ENCODE measurements at regions not wholly inside any gene's neighbourhood (a gene's known extent, or its start where the extent isn't known, plus 50 kb on each side); places are given as distances from the start of the nearest gene placed in this dataset.

- TF ChIP-seq EZH2 (IDR thresholded peaks at IDR 0.05; ENCODE audit: low read depth, low read length, severe bottlenecking) (no peak), CTCF (IDR thresholded peaks at IDR 0.05; ENCODE audit: control extremely low read depth in 1 of 3, insufficient read depth in 1 of 3, low read depth in 1 of 3, low read length in 3 of 3) (no peak), POLR2A (IDR thresholded peaks at IDR 0.05; ENCODE audit: control extremely low read depth in 1 of 2, low read depth in 2 of 2, low read length in 2 of 2) (no peak), POLR2AphosphoS5 (IDR thresholded peaks at IDR 0.05; ENCODE audit: low read depth, low read length) (no peak), SIN3A (conservative IDR thresholded peaks at IDR 0.05 in 1 of 2, IDR thresholded peaks at IDR 0.05 in 1 of 2; ENCODE audit: low read depth in 1 of 2, low read length in 2 of 2) (no peak), JUN (IDR thresholded peaks at IDR 0.05; ENCODE audit: low read depth, low read length) (no peak), RFX5 (IDR thresholded peaks at IDR 0.05; ENCODE audit: borderline replicate concordance, low read depth, low read length) (no peak)
These were observed 75.2 kb upstream of the LRRN2 start for GRCh38 chr1:204760757-204761156.
